ENCODE measurements at regions not wholly inside any gene's neighbourhood (a gene's known extent, or its start where the extent isn't known, plus 50 kb on each side); places are given as distances from the start of the nearest gene placed in this dataset.

- no peak for TF ChIP-seq CTCF (IDR thresholded peaks at IDR 0.05; ENCODE audit: low read depth, low read length)
- TF ChIP-seq EZH2phosphoT487 (IDR thresholded peaks at IDR 0.05; ENCODE audit: low read depth): no peak
These were observed 125.9 kb downstream of the EDN1 start for GRCh38 chr6:12415980-12416598.
